ENCODE measurements at regions not wholly inside any gene's neighbourhood (a gene's known extent, or its start where the extent isn't known, plus 50 kb on each side); places are given as distances from the start of the nearest gene placed in this dataset.

DNA sequence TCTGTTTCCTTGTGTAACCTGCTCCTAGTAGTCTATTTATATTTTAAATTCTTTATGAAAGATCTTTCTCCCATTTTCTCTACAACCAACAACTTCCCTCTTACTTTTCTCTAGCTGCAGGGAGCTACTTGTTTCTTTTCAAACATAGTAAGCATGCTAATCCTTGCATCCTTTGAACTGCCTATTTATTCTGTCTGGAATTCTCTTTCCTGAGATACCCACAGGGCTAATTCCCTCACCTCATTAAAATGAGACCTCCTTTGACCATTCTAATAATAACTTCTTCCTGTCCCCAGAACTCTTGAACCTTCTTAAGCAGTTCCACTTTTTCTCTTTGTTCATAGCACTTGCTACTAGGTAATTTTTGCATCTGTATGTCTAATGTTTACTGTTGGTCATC is 620.6 kb upstream of the CDH18 start:
- TF ChIP-seq, protein P1, sequence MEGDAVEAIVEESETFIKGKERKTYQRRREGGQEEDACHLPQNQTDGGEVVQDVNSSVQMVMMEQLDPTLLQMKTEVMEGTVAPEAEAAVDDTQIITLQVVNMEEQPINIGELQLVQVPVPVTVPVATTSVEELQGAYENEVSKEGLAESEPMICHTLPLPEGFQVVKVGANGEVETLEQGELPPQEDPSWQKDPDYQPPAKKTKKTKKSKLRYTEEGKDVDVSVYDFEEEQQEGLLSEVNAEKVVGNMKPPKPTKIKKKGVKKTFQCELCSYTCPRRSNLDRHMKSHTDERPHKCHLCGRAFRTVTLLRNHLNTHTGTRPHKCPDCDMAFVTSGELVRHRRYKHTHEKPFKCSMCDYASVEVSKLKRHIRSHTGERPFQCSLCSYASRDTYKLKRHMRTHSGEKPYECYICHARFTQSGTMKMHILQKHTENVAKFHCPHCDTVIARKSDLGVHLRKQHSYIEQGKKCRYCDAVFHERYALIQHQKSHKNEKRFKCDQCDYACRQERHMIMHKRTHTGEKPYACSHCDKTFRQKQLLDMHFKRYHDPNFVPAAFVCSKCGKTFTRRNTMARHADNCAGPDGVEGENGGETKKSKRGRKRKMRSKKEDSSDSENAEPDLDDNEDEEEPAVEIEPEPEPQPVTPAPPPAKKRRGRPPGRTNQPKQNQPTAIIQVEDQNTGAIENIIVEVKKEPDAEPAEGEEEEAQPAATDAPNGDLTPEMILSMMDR (IDR thresholded peaks at IDR 0.05; ENCODE audit: low read depth, low read length), result no peak
- no peak for TF ChIP-seq EZH2phosphoT487 (IDR thresholded peaks at IDR 0.05; ENCODE audit: low read depth)
